ENCODE measurements at regions not wholly inside any gene's neighbourhood (a gene's known extent, or its start where the extent isn't known, plus 50 kb on each side); places are given as distances from the start of the nearest gene placed in this dataset.

DNA sequence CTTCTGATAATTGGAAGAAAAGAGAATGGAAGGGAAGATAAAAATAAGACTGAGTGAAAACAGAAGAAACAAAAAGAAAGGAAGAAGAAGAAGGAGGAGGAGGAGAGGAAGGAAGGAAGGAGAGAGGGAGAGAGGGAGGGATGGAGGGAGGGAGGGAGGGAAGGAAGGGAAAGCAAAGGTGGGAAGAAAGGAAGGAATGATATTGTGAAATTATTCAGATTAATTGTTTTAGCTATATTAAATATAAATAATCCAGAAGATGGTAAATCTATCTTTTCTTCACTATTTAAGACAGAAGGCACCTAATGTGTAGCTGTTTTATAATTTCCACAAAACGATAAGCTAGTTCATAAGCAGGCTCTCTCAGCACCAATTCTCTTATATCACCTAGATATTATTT lies 191.3 kb upstream of the LRRC7 start:
- H3K9me3 ChIP-seq (ENCODE audit: low read depth) = no peaks in the 10 kb centered on the region
- H3K9ac ChIP-seq = no peak overlapping the region
- in situ Hi-C loops (cut with MboI) = no loop called here
- no peak overlapping the region for H3K4me2 ChIP-seq (ENCODE audit: unreplicated experiment)
- no peak overlapping the region for H2AFZ ChIP-seq
- no peak overlapping the region for H3K27ac ChIP-seq
- H3K79me2 ChIP-seq (ENCODE audit: insufficient read depth) = no peaks in the 10 kb centered on the region
- DNase-seq = no peak
- no peak for TF ChIP-seq EZH2phosphoT487 (IDR thresholded peaks at IDR 0.05; ENCODE audit: insufficient read depth, low read depth)
- no peak for TF ChIP-seq EZH2 (IDR thresholded peaks at IDR 0.05; ENCODE audit: insufficient read depth, poor library complexity, severe bottlenecking)
- H3K4me3 ChIP-seq = no peak overlapping the region
- H3F3A ChIP-seq (ENCODE audit: insufficient read depth) = no peaks in the 10 kb centered on the region
- H3K4me1 ChIP-seq (ENCODE audit: insufficient read depth) = no peaks in the 10 kb centered on the region
- no peaks in the 10 kb centered on the region for H3K27me3 ChIP-seq (replicated peaks; ENCODE audit: insufficient read depth)
- no peaks in the 10 kb centered on the region for H3K9me2 ChIP-seq (ENCODE audit: insufficient read depth)
- 25 to 30% methylated on average over 1 of the region's 1 CpG for WGBS, 2 experiments (ENCODE audit: low coverage in 1 of 2, low lambda C conversion rate in 2 of 2, missing lambda C conversion rate in 2 of 2)
- H3K36me3 ChIP-seq (ENCODE audit: low read depth) = no peaks in the 10 kb centered on the region
- no peaks in the 10 kb centered on the region for H4K20me1 ChIP-seq (ENCODE audit: insufficient read depth)

- H3F3A ChIP-seq (ENCODE audit: insufficient read depth) = no peaks in the 10 kb centered on the region
- TF ChIP-seq EZH2phosphoT487 (IDR thresholded peaks at IDR 0.05; ENCODE audit: insufficient read depth, low read depth) = no peak
- no peak for TF ChIP-seq EZH2 (IDR thresholded peaks at IDR 0.05; ENCODE audit: insufficient read depth, poor library complexity, severe bottlenecking)
- 3 to 4% methylated on average over 2 of the region's 2 CpGs for WGBS, 2 experiments (ENCODE audit: low coverage in 1 of 2, low lambda C conversion rate in 2 of 2, missing lambda C conversion rate in 2 of 2)
Observed at GRCh38 chr1:69377507-69377906, 190.2 kb upstream of the LRRC7 start.

GRCh38 chr1:69388044-69388443 lies 179.7 kb upstream of the LRRC7 start:
- Histone ChIP-seq H3K4me2 (ENCODE audit: unreplicated experiment) (no peak overlapping the region), H3K79me2 (ENCODE audit: insufficient read depth) (no peaks in the 10 kb centered on the region), H2AFZ (no peak overlapping the region), H3K4me3 (no peak overlapping the region), H3K9me3 (ENCODE audit: low read depth) (no peaks in the 10 kb centered on the region), H3K4me1 (ENCODE audit: insufficient read depth) (no peaks in the 10 kb centered on the region), H4K20me1 (ENCODE audit: insufficient read depth) (no peaks in the 10 kb centered on the region), H3K36me3 (ENCODE audit: low read depth) (no peaks in the 10 kb centered on the region), H3K9me2 (ENCODE audit: insufficient read depth) (no peaks in the 10 kb centered on the region), H3K27ac (no peak overlapping the region), H3F3A (ENCODE audit: insufficient read depth) (no peaks in the 10 kb centered on the region), H3K9ac (no peak overlapping the region), H3K27me3 (replicated peaks; ENCODE audit: insufficient read depth) (no peaks in the 10 kb centered on the region)
- DNase-seq = no peak
- in situ Hi-C loops (cut with MboI) = no loop called here
- TF ChIP-seq EZH2phosphoT487 (IDR thresholded peaks at IDR 0.05; ENCODE audit: insufficient read depth, low read depth) (no peak), EZH2 (IDR thresholded peaks at IDR 0.05; ENCODE audit: insufficient read depth, poor library complexity, severe bottlenecking) (no peak)

More at GRCh38 chr1:69377507-69377906, 190.2 kb upstream of the LRRC7 start:
- Histone ChIP-seq H3K27ac (no peak overlapping the region), H2AFZ (no peak overlapping the region), H3K9me3 (ENCODE audit: low read depth) (no peaks in the 10 kb centered on the region), H3K4me2 (ENCODE audit: unreplicated experiment) (no peak overlapping the region), H3K9me2 (ENCODE audit: insufficient read depth) (no peaks in the 10 kb centered on the region), H4K20me1 (ENCODE audit: insufficient read depth) (no peaks in the 10 kb centered on the region), H3K79me2 (ENCODE audit: insufficient read depth) (no peaks in the 10 kb centered on the region), H3K27me3 (replicated peaks; ENCODE audit: insufficient read depth) (no peaks in the 10 kb centered on the region), H3K9ac (no peak overlapping the region), H3K4me1 (ENCODE audit: insufficient read depth) (no peaks in the 10 kb centered on the region), H3K36me3 (ENCODE audit: low read depth) (no peaks in the 10 kb centered on the region), H3K4me3 (no peak overlapping the region)
- no peak for DNase-seq
- in situ Hi-C loops (cut with MboI) = no loop called here

DNA sequence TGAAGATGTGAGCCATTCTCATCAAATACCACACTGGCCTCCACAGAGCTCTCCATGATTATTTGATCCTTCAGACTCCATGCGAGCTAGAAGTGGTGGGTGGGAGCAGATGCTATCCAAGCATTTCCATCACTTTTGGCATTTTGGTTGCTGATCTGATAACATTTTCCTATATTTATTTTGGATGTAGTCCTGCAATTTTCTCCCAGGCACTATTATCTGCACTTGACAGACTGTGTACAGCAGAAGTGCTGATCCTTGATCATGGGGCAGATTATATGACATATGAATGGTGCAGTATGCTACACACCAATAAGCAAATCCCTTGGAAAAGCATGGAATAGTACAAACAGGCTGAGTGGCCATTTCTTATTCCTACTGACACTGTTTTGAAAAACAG lies 167.6 kb upstream of the LRRC7 start:
- 39 to 69% methylated on average over 1 of the region's 1 CpG for WGBS, 2 experiments (ENCODE audit: low coverage in 1 of 2, low lambda C conversion rate in 2 of 2, missing lambda C conversion rate in 2 of 2)
- in situ Hi-C loops (cut with MboI) = no loop called here
- no peaks in the 10 kb centered on the region for H3K4me1 ChIP-seq (ENCODE audit: insufficient read depth)
- no peaks in the 10 kb centered on the region for H3K27me3 ChIP-seq (replicated peaks; ENCODE audit: insufficient read depth)
- no peaks in the 10 kb centered on the region for H3F3A ChIP-seq (ENCODE audit: insufficient read depth)
- no peaks in the 10 kb centered on the region for H3K36me3 ChIP-seq (ENCODE audit: low read depth)
- H3K27ac ChIP-seq = no peak overlapping the region
- H4K20me1 ChIP-seq (ENCODE audit: insufficient read depth) = no peaks in the 10 kb centered on the region
- H3K9ac ChIP-seq = no peak overlapping the region
- TF ChIP-seq EZH2 (IDR thresholded peaks at IDR 0.05; ENCODE audit: insufficient read depth, poor library complexity, severe bottlenecking) = no peak
- H3K9me3 ChIP-seq (ENCODE audit: low read depth) = no peaks in the 10 kb centered on the region
- H3K79me2 ChIP-seq (ENCODE audit: insufficient read depth) = no peaks in the 10 kb centered on the region
- no peak overlapping the region for H2AFZ ChIP-seq
- DNase-seq = no peak
- no peak overlapping the region for H3K4me3 ChIP-seq
- H3K4me2 ChIP-seq (ENCODE audit: unreplicated experiment) = no peak overlapping the region
- no peaks in the 10 kb centered on the region for H3K9me2 ChIP-seq (ENCODE audit: insufficient read depth)

DNA sequence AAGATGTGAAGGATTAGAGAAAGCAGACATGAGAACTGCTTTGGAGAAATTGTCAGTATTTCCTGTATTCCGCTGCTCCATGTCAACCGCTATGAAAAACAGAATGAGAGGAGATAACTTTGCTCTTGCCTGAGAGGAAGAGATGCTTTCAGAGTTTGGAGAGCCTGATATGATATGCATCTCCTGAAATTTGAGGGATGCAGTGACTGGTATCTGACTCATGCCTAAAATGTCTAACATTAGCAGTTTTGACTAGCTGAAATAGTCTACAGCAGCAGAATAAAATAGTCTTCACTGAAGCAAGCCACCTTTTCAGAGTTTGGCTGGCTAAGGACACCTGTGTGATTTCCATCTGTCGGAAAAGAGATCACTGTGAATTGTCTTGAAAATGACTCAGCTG lies 165.8 kb upstream of the LRRC7 start:
- Histone ChIP-seq H3K4me3 (no peak overlapping the region), H3K9me3 (ENCODE audit: low read depth) (no peaks in the 10 kb centered on the region), H3K9me2 (ENCODE audit: insufficient read depth) (no peaks in the 10 kb centered on the region), H3F3A (ENCODE audit: insufficient read depth) (no peaks in the 10 kb centered on the region), H3K36me3 (ENCODE audit: low read depth) (no peaks in the 10 kb centered on the region), H4K20me1 (ENCODE audit: insufficient read depth) (no peaks in the 10 kb centered on the region), H3K27me3 (replicated peaks; ENCODE audit: insufficient read depth) (no peaks in the 10 kb centered on the region), H3K79me2 (ENCODE audit: insufficient read depth) (no peaks in the 10 kb centered on the region), H3K4me2 (ENCODE audit: unreplicated experiment) (no peak overlapping the region), H3K27ac (no peak overlapping the region), H3K9ac (no peak overlapping the region), H2AFZ (no peak overlapping the region), H3K4me1 (ENCODE audit: insufficient read depth) (no peaks in the 10 kb centered on the region)
- TF ChIP-seq EZH2phosphoT487 (IDR thresholded peaks at IDR 0.05; ENCODE audit: insufficient read depth, low read depth) (no peak), EZH2 (IDR thresholded peaks at IDR 0.05; ENCODE audit: insufficient read depth, poor library complexity, severe bottlenecking) (no peak)
- in situ Hi-C loops (cut with MboI) = no loop called here
- DNase-seq = peak; percentile 0
- WGBS, 2 experiments (ENCODE audit: low coverage in 1 of 2, low lambda C conversion rate in 2 of 2, missing lambda C conversion rate in 2 of 2) = 76 to 77% methylated on average over 3 of the region's 3 CpGs

All from GM23248 (cell line).